ENCODE measurements at regions not wholly inside any gene's neighbourhood (a gene's known extent, or its start where the extent isn't known, plus 50 kb on each side); places are given as distances from the start of the nearest gene placed in this dataset.
"Not testable (repeated sequence)": the region's sequence is repeated elsewhere in the genome, so short reads cannot be mapped to it uniquely, and the experiment has no call there.

DNA sequence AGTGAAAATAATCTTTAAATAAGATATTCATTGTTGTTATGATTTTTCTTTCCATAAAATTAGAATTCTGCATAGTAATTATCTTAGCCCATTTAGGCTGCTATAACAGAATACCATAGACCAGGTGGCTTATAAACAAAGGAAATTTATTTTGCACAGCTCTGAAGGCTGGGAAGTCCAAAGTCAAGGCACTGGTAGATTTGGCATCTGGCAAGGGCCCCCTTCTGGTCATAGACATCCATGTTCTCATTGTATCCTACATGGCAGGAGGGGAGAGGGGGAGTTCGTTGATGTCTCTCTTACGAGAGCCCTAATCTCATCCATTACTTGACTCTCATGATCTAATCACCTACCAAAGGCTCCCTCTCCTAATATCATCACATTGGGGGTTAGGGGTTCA, 175.0 kb upstream of the CCN2 start:
- TF ChIP-seq, protein P1, sequence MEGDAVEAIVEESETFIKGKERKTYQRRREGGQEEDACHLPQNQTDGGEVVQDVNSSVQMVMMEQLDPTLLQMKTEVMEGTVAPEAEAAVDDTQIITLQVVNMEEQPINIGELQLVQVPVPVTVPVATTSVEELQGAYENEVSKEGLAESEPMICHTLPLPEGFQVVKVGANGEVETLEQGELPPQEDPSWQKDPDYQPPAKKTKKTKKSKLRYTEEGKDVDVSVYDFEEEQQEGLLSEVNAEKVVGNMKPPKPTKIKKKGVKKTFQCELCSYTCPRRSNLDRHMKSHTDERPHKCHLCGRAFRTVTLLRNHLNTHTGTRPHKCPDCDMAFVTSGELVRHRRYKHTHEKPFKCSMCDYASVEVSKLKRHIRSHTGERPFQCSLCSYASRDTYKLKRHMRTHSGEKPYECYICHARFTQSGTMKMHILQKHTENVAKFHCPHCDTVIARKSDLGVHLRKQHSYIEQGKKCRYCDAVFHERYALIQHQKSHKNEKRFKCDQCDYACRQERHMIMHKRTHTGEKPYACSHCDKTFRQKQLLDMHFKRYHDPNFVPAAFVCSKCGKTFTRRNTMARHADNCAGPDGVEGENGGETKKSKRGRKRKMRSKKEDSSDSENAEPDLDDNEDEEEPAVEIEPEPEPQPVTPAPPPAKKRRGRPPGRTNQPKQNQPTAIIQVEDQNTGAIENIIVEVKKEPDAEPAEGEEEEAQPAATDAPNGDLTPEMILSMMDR (IDR thresholded peaks at IDR 0.05; ENCODE audit: control insufficient read depth, insufficient read depth, low read depth, low read length, missing control alignments): no peak
- DNase-seq (ENCODE audit: low read depth): no peak
- H3K4me3 ChIP-seq (ENCODE audit: control insufficient read depth, low read depth, low read length): no peak overlapping the region

DNA sequence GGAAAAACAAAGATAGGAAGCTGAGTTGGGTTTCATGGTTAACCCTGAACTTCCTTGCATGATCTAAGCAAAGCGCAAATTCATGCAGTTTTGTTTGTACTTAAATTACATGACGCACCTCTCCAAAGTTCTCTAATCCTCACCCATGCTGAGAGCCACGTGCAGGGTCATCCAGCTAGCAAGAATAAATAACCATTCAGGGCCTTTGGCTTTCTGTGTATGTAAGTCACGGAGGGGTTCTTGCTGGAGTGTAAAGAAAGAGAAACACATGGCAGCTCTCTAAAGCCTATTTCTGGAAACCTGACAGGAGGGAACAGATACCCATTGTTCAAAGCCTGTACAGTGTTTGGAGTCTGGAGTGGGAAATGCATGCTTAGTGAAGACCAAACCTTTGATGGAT, 171.7 kb upstream of the CCN2 start:
- DNase-seq (ENCODE audit: low read depth): peak; percentile 67
- H3K4me3 ChIP-seq (ENCODE audit: control insufficient read depth, low read depth, low read length): no peak overlapping the region
- TF ChIP-seq, protein P1 (IDR thresholded peaks at IDR 0.05; ENCODE audit: control insufficient read depth, insufficient read depth, low read depth, low read length, missing control alignments): no peak

DNA sequence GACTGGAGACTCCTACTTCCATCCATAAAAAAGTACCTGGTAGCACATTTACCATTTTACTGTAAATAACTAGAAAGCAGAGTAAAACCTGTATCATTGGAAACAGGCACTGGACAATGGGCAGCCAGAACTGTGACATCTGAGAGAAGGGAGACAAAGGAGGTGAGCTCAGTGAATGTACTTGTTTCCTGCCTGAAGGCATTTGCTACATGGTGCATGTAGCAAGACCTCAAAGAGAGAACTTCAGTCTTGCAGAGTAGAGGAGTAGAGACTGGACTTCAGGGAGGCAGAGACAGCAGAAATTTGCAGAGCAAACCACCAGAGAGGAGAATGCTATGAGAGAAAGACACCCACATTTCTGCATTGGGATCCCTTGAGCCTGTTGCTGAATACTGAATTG, 171.0 kb upstream of the CCN2 start:
- H3K4me3 ChIP-seq (ENCODE audit: control insufficient read depth, low read depth, low read length): no peak overlapping the region
- no peak for DNase-seq (ENCODE audit: low read depth)
- TF ChIP-seq, protein P1 (IDR thresholded peaks at IDR 0.05; ENCODE audit: control insufficient read depth, insufficient read depth, low read depth, low read length, missing control alignments): no peak

DNA sequence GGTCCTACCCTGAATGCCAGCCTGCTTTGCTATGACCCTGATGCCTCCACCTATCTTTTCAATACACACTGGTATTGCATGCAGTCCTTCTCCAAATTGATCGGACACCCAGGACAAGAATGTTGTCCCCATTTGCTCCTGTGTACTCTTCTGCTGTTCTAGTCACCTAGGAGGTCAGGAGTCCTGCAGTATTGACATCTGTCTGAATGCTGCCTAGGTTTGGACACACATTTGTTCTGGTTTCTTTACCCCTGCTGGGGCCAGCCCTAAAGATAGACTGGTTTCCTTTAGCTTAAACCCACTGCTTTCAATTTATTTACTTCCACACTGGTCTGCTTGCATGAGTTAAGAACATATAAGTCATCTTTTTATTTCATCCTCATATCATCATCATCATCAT, 167.0 kb upstream of the CCN2 start:
- H3K4me3 ChIP-seq (ENCODE audit: control insufficient read depth, low read depth, low read length): no peak overlapping the region
- TF ChIP-seq, protein P1 (IDR thresholded peaks at IDR 0.05; ENCODE audit: control insufficient read depth, insufficient read depth, low read depth, low read length, missing control alignments): no peak
- DNase-seq (ENCODE audit: low read depth): no peak

DNA sequence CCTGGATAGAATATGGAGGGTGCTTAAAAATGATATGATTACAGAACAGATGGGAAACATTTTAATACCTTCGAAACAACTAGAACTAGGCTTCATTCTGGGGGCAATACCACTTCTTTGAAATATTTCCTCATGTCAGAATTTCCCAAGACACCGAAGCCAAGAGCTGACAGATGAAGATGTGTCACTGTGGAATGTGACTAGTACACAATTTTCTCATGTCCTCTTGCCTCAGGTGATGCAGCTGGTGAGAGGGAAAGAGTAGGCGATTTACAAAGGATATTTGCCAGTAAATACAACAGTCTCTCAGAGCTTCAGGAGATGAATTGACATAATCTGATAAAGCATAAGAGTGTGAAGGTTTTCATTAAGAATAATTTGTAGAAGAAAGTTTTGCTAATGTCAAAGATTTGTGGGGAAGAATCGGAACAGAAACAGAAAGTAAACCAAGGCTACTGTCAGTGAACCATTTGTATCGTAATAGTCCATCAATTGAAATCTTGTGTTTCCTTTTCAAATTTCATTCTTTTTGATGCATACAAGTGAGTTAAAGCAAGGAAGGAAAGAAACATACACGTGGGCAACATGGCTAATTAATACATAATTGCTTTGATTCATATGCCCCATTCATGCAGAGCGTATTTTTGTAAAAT, 164.7 kb upstream of the CCN2 start:
- H3K4me3 ChIP-seq (ENCODE audit: control insufficient read depth, low read depth, low read length): peak overlapping the region; percentile 2; the same call in 1 of the 2 replicates
- TF ChIP-seq, protein P1 (IDR thresholded peaks at IDR 0.05; ENCODE audit: control insufficient read depth, insufficient read depth, low read depth, low read length, missing control alignments): no peak
- DNase-seq (ENCODE audit: low read depth): no peak

DNA sequence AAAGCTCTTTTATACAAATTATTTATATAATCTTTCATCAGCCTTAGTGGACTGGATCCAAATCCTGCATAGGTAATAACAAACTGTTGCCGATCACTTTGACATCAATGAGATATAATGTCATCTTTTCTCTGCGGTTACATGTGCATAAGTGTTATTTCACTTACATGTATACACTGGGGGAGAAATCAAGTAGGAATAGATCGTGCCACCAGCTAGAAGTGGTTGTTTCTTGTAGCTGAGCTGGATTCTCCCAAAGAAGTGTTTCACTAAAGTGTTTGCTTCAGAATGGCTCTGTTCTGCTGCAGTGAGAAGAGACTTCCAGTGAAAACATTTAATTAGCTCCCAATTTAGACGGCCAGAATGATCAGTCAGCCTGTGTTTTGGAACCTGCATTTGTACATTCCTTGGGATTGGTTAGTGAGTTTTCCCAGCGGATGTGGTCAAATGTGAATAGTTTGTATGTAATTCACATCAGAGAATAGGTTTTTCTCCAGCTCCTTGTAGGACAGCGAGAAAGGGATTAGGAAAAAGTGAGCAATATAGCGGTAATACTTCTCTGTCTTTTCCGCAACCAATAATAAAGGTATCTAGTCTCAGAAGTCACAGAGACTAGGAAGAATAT, 163.1 kb upstream of the CCN2 start:
- no peak overlapping the region; the same call in 1 of the 2 replicates for H3K4me3 ChIP-seq (ENCODE audit: control insufficient read depth, low read depth, low read length)
- TF ChIP-seq, protein P1 (IDR thresholded peaks at IDR 0.05; ENCODE audit: control insufficient read depth, insufficient read depth, low read depth, low read length, missing control alignments): no peak
- DNase-seq (ENCODE audit: low read depth): peak; percentile 79

DNA sequence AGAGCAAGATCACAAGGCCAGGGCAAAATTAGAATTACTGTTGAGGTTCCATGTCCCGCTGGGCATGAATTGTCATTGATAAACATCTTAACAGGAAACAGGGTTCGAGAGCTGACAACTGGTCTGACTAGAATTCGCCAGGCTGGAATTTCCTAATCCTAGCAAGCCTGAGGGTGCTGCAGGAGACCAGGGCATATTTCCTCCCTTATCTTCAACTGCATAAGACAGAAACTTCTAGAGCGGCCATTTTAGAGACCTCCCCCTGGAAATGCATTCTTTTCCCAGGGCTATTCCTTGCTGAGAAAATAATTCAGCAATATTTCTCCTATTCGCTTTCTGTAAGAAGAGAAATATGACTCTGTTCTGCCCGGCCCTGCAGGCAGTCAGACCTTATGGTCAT, 158.6 kb upstream of the CCN2 start:
- not testable (repeated sequence) for H3K4me3 ChIP-seq (ENCODE audit: control insufficient read depth, low read depth, low read length); DNase-seq (ENCODE audit: low read depth)

All from AG09309 (cell line).